ENCODE measurements at regions not wholly inside any gene's neighbourhood (a gene's known extent, or its start where the extent isn't known, plus 50 kb on each side); places are given as distances from the start of the nearest gene placed in this dataset.

DNA sequence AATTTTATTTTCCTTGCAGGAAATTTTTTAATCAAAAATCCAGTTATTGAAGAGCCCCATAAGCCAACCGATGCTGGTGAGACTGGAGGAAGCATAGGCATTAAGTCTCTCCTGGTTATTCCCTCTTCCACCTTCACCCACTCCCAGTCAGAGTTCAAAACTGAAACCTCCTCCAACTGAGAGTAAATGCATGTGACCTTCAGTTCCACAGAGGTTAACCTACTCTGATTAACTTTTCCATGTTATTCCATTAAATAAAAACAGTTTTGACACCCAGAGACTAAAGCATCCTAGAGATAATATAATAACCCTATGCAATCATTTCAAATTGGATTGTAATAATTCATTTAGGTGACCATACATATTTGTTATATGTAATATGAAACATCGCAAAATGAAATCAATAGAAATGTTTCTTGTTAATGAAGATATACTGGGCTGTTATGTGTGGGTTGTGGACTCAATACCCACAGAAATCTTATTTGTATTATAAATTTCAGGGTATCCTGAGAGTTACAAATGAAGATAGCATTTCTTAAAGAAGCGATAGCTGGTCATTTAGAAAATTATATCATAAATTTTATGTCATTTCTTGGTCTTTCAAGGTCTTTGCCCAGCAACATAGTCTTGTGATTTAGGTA, 376.5 kb downstream of the SETD4 start:
- intact Hi-C loops (cut with micrococcal nuclease; ENCODE audit: unreplicated experiment): no loop called here
- CTCF ChIA-PET: no interaction called here
- peaks cover 3% of the 10 kb centered on the region; the same call in 1 of the 2 replicates for H3K27me3 ChIP-seq (ENCODE audit: control insufficient read depth, insufficient read depth, low read length)

GRCh38 chr21:35682904-35683549, 377.3 kb downstream of the SETD4 start:
- ATAC-seq (no peak), DNase-seq (ENCODE audit: low read depth, low spot score) (no peak)
- Histone ChIP-seq H3K4me1 (ENCODE audit: control insufficient read depth, insufficient read depth, low read length) (no peaks in the 10 kb centered on the region), H3K27ac (ENCODE audit: low read length) (no peak overlapping the region), H3K36me3 (ENCODE audit: control insufficient read depth, insufficient read depth, low read length) (no peaks in the 10 kb centered on the region), H3K9me3 (ENCODE audit: control insufficient read depth, insufficient read depth, low read depth, low read length) (no peaks in the 10 kb centered on the region), H3K4me3 (ENCODE audit: low read depth in 2 of 2, low read length in 2 of 2) (no peak overlapping the region), H3K27me3 (ENCODE audit: control insufficient read depth, insufficient read depth, low read length) (peaks cover 3% of the 10 kb centered on the region; the same call in 1 of the 2 replicates)
- in situ Hi-C loops (cut with HindIII; ENCODE audit: low pct_unique_long_range_greater_than_20kb, low sequenced_read_pairs): no loop called here
- ChIA-PET CTCF (no interaction called here), POLR2A (no interaction called here)
- TF ChIP-seq CTCF (IDR thresholded peaks at IDR 0.05) (no peak), SIN3A (IDR thresholded peaks at IDR 0.05; ENCODE audit: borderline replicate concordance, insufficient read depth, low read depth, low read length) (no peak), POLR2AphosphoS5 (IDR thresholded peaks at IDR 0.05; ENCODE audit: low read depth, low read length) (no peak), TCF7L2 (IDR thresholded peaks at IDR 0.05; ENCODE audit: low read depth, low read length) (no peak)
- TF ChIP-seq, protein P1, sequence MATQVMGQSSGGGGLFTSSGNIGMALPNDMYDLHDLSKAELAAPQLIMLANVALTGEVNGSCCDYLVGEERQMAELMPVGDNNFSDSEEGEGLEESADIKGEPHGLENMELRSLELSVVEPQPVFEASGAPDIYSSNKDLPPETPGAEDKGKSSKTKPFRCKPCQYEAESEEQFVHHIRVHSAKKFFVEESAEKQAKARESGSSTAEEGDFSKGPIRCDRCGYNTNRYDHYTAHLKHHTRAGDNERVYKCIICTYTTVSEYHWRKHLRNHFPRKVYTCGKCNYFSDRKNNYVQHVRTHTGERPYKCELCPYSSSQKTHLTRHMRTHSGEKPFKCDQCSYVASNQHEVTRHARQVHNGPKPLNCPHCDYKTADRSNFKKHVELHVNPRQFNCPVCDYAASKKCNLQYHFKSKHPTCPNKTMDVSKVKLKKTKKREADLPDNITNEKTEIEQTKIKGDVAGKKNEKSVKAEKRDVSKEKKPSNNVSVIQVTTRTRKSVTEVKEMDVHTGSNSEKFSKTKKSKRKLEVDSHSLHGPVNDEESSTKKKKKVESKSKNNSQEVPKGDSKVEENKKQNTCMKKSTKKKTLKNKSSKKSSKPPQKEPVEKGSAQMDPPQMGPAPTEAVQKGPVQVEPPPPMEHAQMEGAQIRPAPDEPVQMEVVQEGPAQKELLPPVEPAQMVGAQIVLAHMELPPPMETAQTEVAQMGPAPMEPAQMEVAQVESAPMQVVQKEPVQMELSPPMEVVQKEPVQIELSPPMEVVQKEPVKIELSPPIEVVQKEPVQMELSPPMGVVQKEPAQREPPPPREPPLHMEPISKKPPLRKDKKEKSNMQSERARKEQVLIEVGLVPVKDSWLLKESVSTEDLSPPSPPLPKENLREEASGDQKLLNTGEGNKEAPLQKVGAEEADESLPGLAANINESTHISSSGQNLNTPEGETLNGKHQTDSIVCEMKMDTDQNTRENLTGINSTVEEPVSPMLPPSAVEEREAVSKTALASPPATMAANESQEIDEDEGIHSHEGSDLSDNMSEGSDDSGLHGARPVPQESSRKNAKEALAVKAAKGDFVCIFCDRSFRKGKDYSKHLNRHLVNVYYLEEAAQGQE (IDR thresholded peaks at IDR 0.05; ENCODE audit: insufficient read depth in 1 of 2, low read depth in 2 of 2, low read length in 1 of 2): no peak
- intact Hi-C loops (cut with micrococcal nuclease; ENCODE audit: unreplicated experiment): no loop called here
- no TSS peak for BruUV-seq (replicated peaks)

More for the DNA sequence above, 376.5 kb downstream of the SETD4 start:
- ATAC-seq (no peak), DNase-seq (ENCODE audit: low read depth, low spot score) (no peak)
- Histone ChIP-seq H3K4me1 (ENCODE audit: control insufficient read depth, insufficient read depth, low read length) (no peaks in the 10 kb centered on the region), H3K27ac (ENCODE audit: low read length) (no peak overlapping the region), H3K9me3 (ENCODE audit: control insufficient read depth, insufficient read depth, low read depth, low read length) (no peaks in the 10 kb centered on the region), H3K36me3 (ENCODE audit: control insufficient read depth, insufficient read depth, low read length) (no peaks in the 10 kb centered on the region), H3K4me3 (ENCODE audit: low read depth in 2 of 2, low read length in 2 of 2) (no peak overlapping the region)
- BruUV-seq (replicated peaks): no TSS peak
- no peak for TF ChIP-seq TCF7L2 (IDR thresholded peaks at IDR 0.05; ENCODE audit: low read depth, low read length)
- POLR2A ChIA-PET: no interaction called here
- in situ Hi-C loops (cut with HindIII; ENCODE audit: low pct_unique_long_range_greater_than_20kb, low sequenced_read_pairs): no loop called here

- intact Hi-C loops (cut with micrococcal nuclease; ENCODE audit: unreplicated experiment): no loop called here
- POLR2A ChIA-PET: no interaction called here
- TF ChIP-seq SIN3A (IDR thresholded peaks at IDR 0.05; ENCODE audit: borderline replicate concordance, insufficient read depth, low read depth, low read length) (no peak), CTCF (IDR thresholded peaks at IDR 0.05) (no peak), POLR2AphosphoS5 (IDR thresholded peaks at IDR 0.05; ENCODE audit: low read depth, low read length) (no peak), TCF7L2 (IDR thresholded peaks at IDR 0.05; ENCODE audit: low read depth, low read length) (no peak)
- TF ChIP-seq, protein P1 (IDR thresholded peaks at IDR 0.05; ENCODE audit: insufficient read depth in 1 of 2, low read depth in 2 of 2, low read length in 1 of 2): no peak
- ATAC-seq (no peak), DNase-seq (ENCODE audit: low read depth, low spot score) (no peak)
- Histone ChIP-seq H3K27ac (ENCODE audit: low read length) (no peak overlapping the region), H3K4me3 (ENCODE audit: low read depth in 2 of 2, low read length in 2 of 2) (no peak overlapping the region), H3K36me3 (ENCODE audit: control insufficient read depth, insufficient read depth, low read length) (no peaks in the 10 kb centered on the region), H3K27me3 (ENCODE audit: control insufficient read depth, insufficient read depth, low read length) (peaks cover 3% of the 10 kb centered on the region; the same call in 1 of the 2 replicates), H3K4me1 (ENCODE audit: control insufficient read depth, insufficient read depth, low read length) (no peaks in the 10 kb centered on the region), H3K9me3 (ENCODE audit: control insufficient read depth, insufficient read depth, low read depth, low read length) (no peaks in the 10 kb centered on the region)
- no TSS peak for BruUV-seq (replicated peaks)
- CTCF ChIA-PET: no interaction called here
- in situ Hi-C loops (cut with HindIII; ENCODE audit: low pct_unique_long_range_greater_than_20kb, low sequenced_read_pairs): no loop called here
These were observed 378.4 kb downstream of the SETD4 start for GRCh38 chr21:35681946-35682345.
